ENCODE measurements at regions not wholly inside any gene's neighbourhood (a gene's known extent, or its start where the extent isn't known, plus 50 kb on each side); places are given as distances from the start of the nearest gene placed in this dataset.

GRCh38 chr7:81025360-81025759 is 106.5 kb upstream of the SEMA3C start:
- no peak for TF ChIP-seq CTCF (IDR thresholded peaks at IDR 0.05)
- no peaks in the 10 kb centered on the region for H3K9me3 ChIP-seq
- no peak overlapping the region for H3K4me3 ChIP-seq
- intact Hi-C loops (cut with DNase I) = no loop called here
- no peaks in the 10 kb centered on the region for H3K27me3 ChIP-seq
- DNase-seq (no peak), ATAC-seq (no peak)
- H3K36me3 ChIP-seq = no peaks in the 10 kb centered on the region
- H3K27ac ChIP-seq = no peak overlapping the region
- H3K4me1 ChIP-seq = no peaks in the 10 kb centered on the region
- 71 to 74% methylated on average over 2 of the region's 2 CpGs for WGBS, 2 donors

- no peak for ATAC-seq
Measured at GRCh38 chr7:81014908-81015307, 96.1 kb upstream of the SEMA3C start.

GRCh38 chr7:81014266-81014665 is 95.4 kb upstream of the SEMA3C start:
- H3K4me3 ChIP-seq = no peak overlapping the region
- H3K27ac ChIP-seq = no peak overlapping the region
- no peaks in the 10 kb centered on the region for H3K36me3 ChIP-seq
- no peak for DNase-seq
- H3K4me1 ChIP-seq = no peaks in the 10 kb centered on the region
- no peak for TF ChIP-seq CTCF (IDR thresholded peaks at IDR 0.05)
- H3K27me3 ChIP-seq = no peaks in the 10 kb centered on the region
- intact Hi-C loops (cut with DNase I) = no loop called here
- WGBS, 2 donors = 78 to 84% methylated on average over 2 of the region's 2 CpGs
- no peak for ATAC-seq
- peaks cover 0 to 17% (median 0%) of the 10 kb centered on the region in 11 donors for H3K9me3 ChIP-seq

More at GRCh38 chr7:81014908-81015307, 96.1 kb upstream of the SEMA3C start:
- no peak overlapping the region for H3K27ac ChIP-seq
- no peak for DNase-seq
- H3K4me1 ChIP-seq = no peaks in the 10 kb centered on the region
- intact Hi-C loops (cut with DNase I) = no loop called here
- peaks cover 0 to 17% (median 0%) of the 10 kb centered on the region in 11 donors for H3K9me3 ChIP-seq
- H3K27me3 ChIP-seq = no peaks in the 10 kb centered on the region
- no peak for TF ChIP-seq CTCF (IDR thresholded peaks at IDR 0.05)
- 81 to 91% methylated on average over 1 of the region's 1 CpG for WGBS, 2 donors
- no peaks in the 10 kb centered on the region for H3K36me3 ChIP-seq
- no peak overlapping the region for H3K4me3 ChIP-seq

- ATAC-seq (no peak), DNase-seq (no peak)
- Histone ChIP-seq H3K4me1 (no peaks in the 10 kb centered on the region), H3K27ac (peak overlapping the region in 1 of 10 donors; percentile 32), H3K4me3 (no peak overlapping the region), H3K27me3 (no peaks in the 10 kb centered on the region), H3K9me3 (peaks cover 0 to 17% (median 0%) of the 10 kb centered on the region in 11 donors), H3K36me3 (no peaks in the 10 kb centered on the region)
- WGBS, 2 donors = 30 to 53% methylated on average over 2 of the region's 2 CpGs
- intact Hi-C loops (cut with DNase I) = no loop called here
- no peak for TF ChIP-seq CTCF (IDR thresholded peaks at IDR 0.05)
Measured at GRCh38 chr7:81013083-81013817, 94.4 kb upstream of the SEMA3C start.

Measured in heart right ventricle (tissue), 16 donors.